ENCODE measurements at regions not wholly inside any gene's neighbourhood (a gene's known extent, or its start where the extent isn't known, plus 50 kb on each side); places are given as distances from the start of the nearest gene placed in this dataset.

GRCh38 chr2:84373391-84373790, 85.7 kb downstream of the SUCLG1 start:
- no peak for DNase-seq
- Histone ChIP-seq H3K4me1 (no peaks in the 10 kb centered on the region), H3K9me3 (no peaks in the 10 kb centered on the region), H3K36me3 (no peaks in the 10 kb centered on the region), H3K27ac (no peak overlapping the region), H3K4me3 (no peak overlapping the region), H3K27me3 (no peaks in the 10 kb centered on the region)
- intact Hi-C loops (cut with DNase I) = no loop called here
- 53 to 69% (median 65%) methylated on average over 2 of the region's 2 CpGs for WGBS, 4 donors
- ATAC-seq = no peak
- no peak for TF ChIP-seq POLR2A (IDR thresholded peaks at IDR 0.05)
- TF ChIP-seq CTCF (IDR thresholded peaks at IDR 0.05) = no peak

DNA sequence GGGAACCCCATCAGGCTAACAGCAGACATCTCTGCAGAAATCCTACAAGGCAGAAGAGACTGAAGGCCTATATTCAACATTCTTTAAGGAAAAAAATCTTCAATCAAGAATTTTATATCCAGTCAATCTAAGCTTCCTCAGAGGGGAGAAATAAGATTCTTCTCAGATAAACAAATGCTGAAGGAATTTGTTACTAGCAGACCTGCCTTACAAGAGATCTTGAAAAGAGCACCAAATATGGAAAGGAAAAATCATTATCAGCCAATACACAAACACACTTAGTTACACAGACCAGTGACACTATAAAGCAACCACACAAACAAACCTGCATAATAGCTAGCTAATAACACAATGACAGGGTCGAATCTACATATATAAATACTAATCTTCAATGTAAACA, 96.5 kb downstream of the SUCLG1 start:
- no peak for ATAC-seq
- Histone ChIP-seq H3K9me3 (peaks cover 0 to 48% (median 10%) of the 10 kb centered on the region in 12 donors), H3K36me3 (no peaks in the 10 kb centered on the region), H3K27me3 (no peaks in the 10 kb centered on the region), H3K27ac (no peak overlapping the region), H3K4me1 (no peaks in the 10 kb centered on the region), H3K4me3 (no peak overlapping the region)
- WGBS, 4 donors = 50 to 63% (median 60%) methylated on average over 1 of the region's 1 CpG
- TF ChIP-seq CTCF (IDR thresholded peaks at IDR 0.05) (no peak), POLR2A (IDR thresholded peaks at IDR 0.05) (no peak)
- intact Hi-C loops (cut with DNase I) = no loop called here
- no peak for DNase-seq

GRCh38 chr2:84338069-84338468, 121.0 kb downstream of the SUCLG1 start:
- H3K4me1 ChIP-seq = no peaks in the 10 kb centered on the region
- intact Hi-C loops (cut with DNase I) = no loop called here
- H3K9me3 ChIP-seq = peaks cover 0 to 6% (median 0%) of the 10 kb centered on the region in 12 donors
- H3K27me3 ChIP-seq = no peaks in the 10 kb centered on the region
- no peak for DNase-seq
- TF ChIP-seq POLR2A (IDR thresholded peaks at IDR 0.05) (no peak), CTCF (IDR thresholded peaks at IDR 0.05) (no peak)
- ATAC-seq = no peak
- H3K4me3 ChIP-seq = no peak overlapping the region
- 59 to 69% (median 66%) methylated on average over 3 of the region's 3 CpGs for WGBS, 4 donors
- no peak overlapping the region for H3K27ac ChIP-seq
- H3K36me3 ChIP-seq = no peaks in the 10 kb centered on the region

DNA sequence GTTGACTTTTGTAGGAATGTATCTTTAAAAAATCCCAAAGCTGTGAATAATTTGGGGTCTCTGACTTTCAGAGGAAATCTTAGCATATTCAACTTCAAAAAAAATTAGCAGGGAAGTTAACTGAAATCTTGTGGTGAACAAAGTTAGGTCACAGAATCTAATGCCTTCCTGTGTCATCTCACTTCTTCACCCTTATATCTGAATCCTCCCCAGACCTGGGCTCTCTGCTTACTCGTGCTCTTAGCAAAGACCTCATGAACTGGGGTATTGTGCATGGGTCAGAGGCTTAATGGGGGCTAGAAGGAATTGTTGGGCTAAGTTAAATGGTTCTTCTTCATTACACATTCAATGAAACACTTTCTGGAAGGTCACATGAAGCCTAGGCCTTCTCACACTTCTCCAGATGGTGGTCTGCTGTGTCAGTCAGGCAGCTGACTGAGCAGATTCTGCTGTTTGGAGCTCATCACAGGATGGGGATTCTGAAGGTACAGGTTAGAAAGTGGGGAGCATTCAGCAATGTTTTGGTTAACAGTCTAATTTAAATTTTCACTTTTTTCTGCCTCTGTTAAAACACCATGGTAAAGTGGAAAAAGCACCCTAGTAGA, 131.3 kb downstream of the SUCLG1 start:
- H3K27me3 ChIP-seq = peaks cover 0 to 13% (median 0%) of the 10 kb centered on the region in 9 donors
- TF ChIP-seq CTCF (IDR thresholded peaks at IDR 0.05) (no peak), POLR2A (IDR thresholded peaks at IDR 0.05) (no peak)
- H3K27ac ChIP-seq = no peak overlapping the region
- ATAC-seq = no peak
- H3K36me3 ChIP-seq = no peaks in the 10 kb centered on the region
- 44 to 65% (median 55%) methylated on average over 1 of the region's 1 CpG for WGBS, 4 donors
- H3K9me3 ChIP-seq = peaks cover 0 to 10% (median 0%) of the 10 kb centered on the region in 12 donors
- intact Hi-C loops (cut with DNase I) = no loop called here
- H3K4me3 ChIP-seq = no peak overlapping the region
- no peak for DNase-seq
- H3K4me1 ChIP-seq = no peaks in the 10 kb centered on the region

Measured in heart left ventricle (tissue), 16 donors.